Activated naive CD4-positive, alpha-beta T cell treated with anti-CD3 and anti-CD28 coated beads, Interleukin-2, amount 10 ng/mL, durations not matched to agents 7 days and 5 days (primary cell): ENCODE measurements at regions not wholly inside any gene's neighbourhood (a gene's known extent, or its start where the extent isn't known, plus 50 kb on each side); places are given as distances from the start of the nearest gene placed in this dataset.

ENCODE experiments used
- CTCF ChIA-PET: fragments of 350-600 bp; sonication (Branson Sonifier 250); formaldehyde crosslinking; loops from one replicate; lab custom pipeline; 2021; ENCODE audit warnings: antibody characterized with exemption; lab: Charles Lee
- DNase-seq: peaks from one replicate; pipeline ENCODE4 v3.0.0-alpha.2; 2020
- H3K27ac Mint-ChIP-seq: one replicate; pipeline ENCODE4 v1.8.0; 2021; ENCODE audit warnings: mild to moderate bottlenecking, moderate library complexity, mixed read lengths
- H3K27me3 Mint-ChIP-seq: one replicate; pipeline ENCODE4 v1.8.0; 2021; ENCODE audit warnings: mild to moderate bottlenecking, mixed read lengths
- H3K36me3 Mint-ChIP-seq: one replicate; pipeline ENCODE4 v1.8.0; 2021; ENCODE audit warnings: mixed read lengths
- H3K4me1 Mint-ChIP-seq: one replicate; pipeline ENCODE4 v1.8.0; 2021; ENCODE audit warnings: mixed read lengths
- H3K4me3 Mint-ChIP-seq: one replicate; pipeline ENCODE4 v1.8.0; 2021; ENCODE audit warnings: mild to moderate bottlenecking, moderate library complexity, mixed read lengths
- H3K9me3 Mint-ChIP-seq: one replicate; pipeline ENCODE4 v1.8.0; 2021; ENCODE audit warnings: mixed read lengths

GRCh38 chr4:44038811-44039210, 409.8 kb downstream of the KCTD8 start:
- CTCF ChIA-PET = no interaction called here

DNA sequence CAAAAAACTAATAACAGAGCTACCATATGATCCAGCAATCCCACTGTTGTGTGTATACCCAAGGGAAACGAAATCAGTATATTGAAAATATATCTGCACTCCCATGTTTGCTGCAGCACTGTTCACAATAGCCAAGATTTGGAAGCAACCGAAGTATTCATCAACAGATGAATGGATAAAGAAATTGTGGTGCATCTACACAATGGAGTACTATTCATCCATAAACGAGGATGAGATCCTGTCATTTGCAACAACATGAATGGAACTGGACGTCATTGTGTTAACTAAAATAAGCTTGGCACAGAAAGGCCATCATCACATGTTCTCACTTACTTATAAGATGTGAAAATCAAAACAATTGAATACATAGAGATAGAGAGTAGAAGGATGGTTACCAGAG, 402.1 kb downstream of the KCTD8 start:
- CTCF ChIA-PET = no interaction called here
- H3K27ac Mint-ChIP-seq = no peak overlapping the region
- H3K36me3 Mint-ChIP-seq = no peaks in the 10 kb centered on the region
- H3K27me3 Mint-ChIP-seq = no peaks in the 10 kb centered on the region
- DNase-seq = no peak
- H3K9me3 Mint-ChIP-seq = peaks cover 8% of the 10 kb centered on the region
- H3K4me3 Mint-ChIP-seq = no peak overlapping the region
- no peaks in the 10 kb centered on the region for H3K4me1 Mint-ChIP-seq

More at GRCh38 chr4:44038811-44039210, 409.8 kb downstream of the KCTD8 start:
- Mint-ChIP-seq H3K36me3 (no peaks in the 10 kb centered on the region), H3K27me3 (no peaks in the 10 kb centered on the region), H3K27ac (no peak overlapping the region), H3K4me3 (no peak overlapping the region), H3K4me1 (no peaks in the 10 kb centered on the region), H3K9me3 (peaks cover 7% of the 10 kb centered on the region)
- no peak for DNase-seq

- Mint-ChIP-seq H3K27me3 (no peaks in the 10 kb centered on the region), H3K4me3 (no peak overlapping the region), H3K9me3 (no peaks in the 10 kb centered on the region), H3K27ac (no peak overlapping the region), H3K36me3 (no peaks in the 10 kb centered on the region), H3K4me1 (no peaks in the 10 kb centered on the region)
- no peak for DNase-seq
- CTCF ChIA-PET = no interaction called here
These were observed 391.9 kb downstream of the KCTD8 start for GRCh38 chr4:44056721-44057151.

DNA sequence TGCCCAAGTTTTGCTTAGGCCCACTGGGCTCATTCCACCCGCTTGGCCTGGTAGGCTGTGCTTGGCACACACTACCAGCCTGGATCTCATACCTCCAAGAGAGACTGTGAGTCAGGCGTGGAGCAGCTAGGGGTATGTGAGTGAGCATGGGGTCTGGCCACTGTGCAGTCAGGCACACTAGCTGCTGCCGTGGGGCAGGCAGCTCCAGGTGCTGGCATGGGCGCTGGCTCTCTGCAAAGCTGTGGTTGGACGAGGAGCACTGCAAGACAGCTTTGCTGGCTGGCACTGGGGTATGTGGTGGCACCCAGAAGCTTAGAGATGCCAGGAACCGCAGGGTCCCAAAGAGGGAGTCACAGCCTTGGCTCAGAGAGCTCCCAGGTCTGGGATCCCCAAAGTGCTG, 377.8 kb downstream of the KCTD8 start:
- no peak overlapping the region for H3K27ac Mint-ChIP-seq
- H3K36me3 Mint-ChIP-seq = no peaks in the 10 kb centered on the region
- no peaks in the 10 kb centered on the region for H3K27me3 Mint-ChIP-seq
- no peaks in the 10 kb centered on the region for H3K4me1 Mint-ChIP-seq
- CTCF ChIA-PET = no interaction called here
- DNase-seq = no peak
- no peak overlapping the region for H3K4me3 Mint-ChIP-seq
- peaks cover 4% of the 10 kb centered on the region for H3K9me3 Mint-ChIP-seq

DNA sequence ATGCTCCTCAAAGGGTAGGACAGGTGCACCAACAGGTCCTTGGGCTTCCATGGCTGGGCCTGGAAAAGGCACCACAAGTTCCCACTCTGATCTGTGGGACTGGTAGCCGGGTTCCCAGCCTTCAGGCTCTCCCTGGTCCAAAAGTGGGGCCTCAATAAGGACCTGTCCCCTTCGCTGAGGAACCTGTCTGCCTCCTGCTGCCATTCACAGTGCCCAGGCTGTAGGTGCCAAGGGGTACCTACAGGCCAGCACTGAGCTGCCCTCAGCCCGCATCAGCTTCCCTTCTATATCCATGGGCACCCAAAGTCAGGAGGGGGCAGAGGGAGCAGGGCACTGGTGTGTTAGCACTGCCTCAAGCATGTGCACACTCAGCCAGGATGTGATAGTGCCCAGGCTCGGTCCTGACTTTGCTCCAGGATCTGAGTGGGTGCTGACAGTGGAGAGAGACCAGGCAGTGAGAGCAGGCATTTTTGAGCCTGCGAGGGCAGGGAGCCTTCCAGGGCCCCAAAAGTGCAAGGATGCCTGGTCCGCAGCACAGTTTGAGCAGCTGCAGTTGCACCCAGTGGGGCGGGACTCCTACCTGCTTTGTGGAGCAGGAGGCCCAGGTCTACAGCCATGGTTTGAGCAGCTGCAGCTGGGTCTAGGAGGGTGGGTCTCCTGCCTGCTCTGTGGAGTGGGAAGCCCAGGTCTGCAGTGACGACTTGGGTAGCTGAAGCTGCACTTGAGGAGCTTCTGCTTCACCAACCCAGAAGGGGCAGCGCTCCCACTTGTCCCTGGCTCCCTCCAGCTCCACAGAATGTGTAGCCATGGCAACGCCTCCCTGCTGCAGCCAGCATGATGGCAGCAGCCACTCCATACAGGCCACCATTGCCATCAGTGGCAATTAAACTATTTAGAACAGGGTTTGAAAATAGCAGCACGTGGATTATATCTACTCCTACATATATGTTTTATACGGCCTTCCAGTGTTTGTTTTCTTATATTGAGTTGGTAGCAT, 376.4 kb downstream of the KCTD8 start:
- no peaks in the 10 kb centered on the region for H3K36me3 Mint-ChIP-seq
- no peak for DNase-seq
- H3K27ac Mint-ChIP-seq = no peak overlapping the region

DNA sequence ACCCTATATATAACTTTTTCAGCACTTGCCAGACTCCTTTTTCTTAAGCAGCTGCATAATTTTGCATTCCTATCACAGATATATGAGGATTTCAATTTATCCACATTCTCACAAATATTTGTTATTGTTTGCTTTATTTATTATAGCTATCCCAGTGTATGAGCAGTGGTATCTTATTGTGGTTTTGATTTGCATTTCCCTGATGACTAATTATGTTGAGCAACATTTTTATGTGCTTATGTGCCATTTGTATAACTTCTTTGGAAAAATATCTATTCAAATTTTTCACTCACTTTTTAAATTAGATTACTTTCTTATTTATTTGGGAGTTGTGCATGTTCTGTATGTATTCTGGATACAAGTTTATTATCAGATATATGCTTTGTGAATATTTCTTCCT, 361.9 kb downstream of the KCTD8 start:
- no peaks in the 10 kb centered on the region for H3K36me3 Mint-ChIP-seq
- CTCF ChIA-PET = no interaction called here
- H3K9me3 Mint-ChIP-seq = peaks cover 7% of the 10 kb centered on the region
- H3K27me3 Mint-ChIP-seq = no peaks in the 10 kb centered on the region
- no peaks in the 10 kb centered on the region for H3K4me1 Mint-ChIP-seq
- no peak overlapping the region for H3K27ac Mint-ChIP-seq
- no peak overlapping the region for H3K4me3 Mint-ChIP-seq
- DNase-seq = no peak

More for the DNA sequence above, 376.4 kb downstream of the KCTD8 start:
- CTCF ChIA-PET = no interaction called here
- Mint-ChIP-seq H3K9me3 (peaks cover 4% of the 10 kb centered on the region), H3K4me3 (no peak overlapping the region), H3K4me1 (no peaks in the 10 kb centered on the region), H3K27me3 (no peaks in the 10 kb centered on the region)

GRCh38 chr4:44093390-44093789, 355.2 kb downstream of the KCTD8 start:
- Mint-ChIP-seq H3K4me1 (no peaks in the 10 kb centered on the region), H3K9me3 (peaks cover 2% of the 10 kb centered on the region), H3K27ac (no peak overlapping the region), H3K4me3 (no peak overlapping the region), H3K36me3 (no peaks in the 10 kb centered on the region), H3K27me3 (no peaks in the 10 kb centered on the region)
- CTCF ChIA-PET = no interaction called here
- no peak for DNase-seq

GRCh38 chr4:44098973-44099372, 349.6 kb downstream of the KCTD8 start:
- Mint-ChIP-seq H3K4me1 (no peaks in the 10 kb centered on the region), H3K4me3 (no peak overlapping the region), H3K9me3 (peaks cover 13% of the 10 kb centered on the region), H3K27ac (no peak overlapping the region), H3K27me3 (no peaks in the 10 kb centered on the region), H3K36me3 (no peaks in the 10 kb centered on the region)
- CTCF ChIA-PET = no interaction called here
- DNase-seq = no peak

GRCh38 chr4:44100456-44100855, 348.2 kb downstream of the KCTD8 start:
- no peak overlapping the region for H3K27ac Mint-ChIP-seq
- no peaks in the 10 kb centered on the region for H3K36me3 Mint-ChIP-seq
- no peak for DNase-seq
- peaks cover 17% of the 10 kb centered on the region for H3K9me3 Mint-ChIP-seq
- CTCF ChIA-PET = no interaction called here
- H3K27me3 Mint-ChIP-seq = no peaks in the 10 kb centered on the region
- H3K4me1 Mint-ChIP-seq = no peaks in the 10 kb centered on the region
- no peak overlapping the region for H3K4me3 Mint-ChIP-seq

GRCh38 chr4:44118971-44119680, 329.5 kb downstream of the KCTD8 start:
- no peak for DNase-seq
- Mint-ChIP-seq H3K27ac (no peak overlapping the region), H3K36me3 (no peaks in the 10 kb centered on the region), H3K4me3 (no peak overlapping the region), H3K9me3 (peaks cover 3% of the 10 kb centered on the region), H3K4me1 (no peaks in the 10 kb centered on the region), H3K27me3 (no peaks in the 10 kb centered on the region)
- CTCF ChIA-PET = no interaction called here

DNA sequence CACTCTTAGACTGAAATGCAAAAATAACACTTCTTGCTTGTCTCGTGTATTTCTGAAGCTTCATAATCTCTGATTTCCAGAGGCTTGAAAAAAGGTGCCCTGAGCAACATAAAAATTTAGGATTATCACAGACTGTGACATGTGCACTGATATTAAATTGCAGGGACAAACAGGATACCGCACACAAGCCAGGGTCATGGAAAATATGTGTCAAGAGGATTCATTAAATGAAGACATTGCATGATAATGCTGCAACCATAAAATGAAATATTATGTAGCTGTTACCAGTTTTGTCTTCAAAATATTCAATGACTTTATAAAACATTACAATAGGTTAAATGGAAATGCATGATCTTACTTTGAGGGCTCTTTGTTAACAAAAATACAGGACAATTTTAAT, 328.0 kb downstream of the KCTD8 start:
- H3K27ac Mint-ChIP-seq = no peak overlapping the region
- H3K4me3 Mint-ChIP-seq = no peak overlapping the region
- no peaks in the 10 kb centered on the region for H3K4me1 Mint-ChIP-seq
- CTCF ChIA-PET = interaction anchor here (1.1 kb wide), 1 partner anchor 12 kb away, joined by 3 read pairs; no protein-coding TSS in a partner anchor
- no peaks in the 10 kb centered on the region for H3K36me3 Mint-ChIP-seq
- peaks cover 3% of the 10 kb centered on the region for H3K9me3 Mint-ChIP-seq
- no peaks in the 10 kb centered on the region for H3K27me3 Mint-ChIP-seq
- no peak for DNase-seq

GRCh38 chr4:44121210-44121609, 327.4 kb downstream of the KCTD8 start:
- no peak for DNase-seq
- H3K4me1 Mint-ChIP-seq = no peaks in the 10 kb centered on the region
- H3K27me3 Mint-ChIP-seq = no peaks in the 10 kb centered on the region
- H3K4me3 Mint-ChIP-seq = no peak overlapping the region
- H3K27ac Mint-ChIP-seq = no peak overlapping the region
- CTCF ChIA-PET = interaction anchor here (1.1 kb wide), 1 partner anchor 13 kb away, joined by 3 read pairs; no protein-coding TSS in a partner anchor
- no peaks in the 10 kb centered on the region for H3K36me3 Mint-ChIP-seq
- peaks cover 3% of the 10 kb centered on the region for H3K9me3 Mint-ChIP-seq
